ENCODE measurements at regions not wholly inside any gene's neighbourhood (a gene's known extent, or its start where the extent isn't known, plus 50 kb on each side); places are given as distances from the start of the nearest gene placed in this dataset.

GRCh38 chr6:166031275-166031674, 136.4 kb downstream of the TBXT start:
- no peaks in the 10 kb centered on the region for H3K9me3 ChIP-seq (ENCODE audit: low read length)
- TF ChIP-seq POLR2AphosphoS5 (IDR thresholded peaks at IDR 0.05) (no peak), CTCF (IDR thresholded peaks at IDR 0.05; ENCODE audit: poor library complexity, severe bottlenecking) (no peak), REST (IDR thresholded peaks at IDR 0.05; ENCODE audit: borderline replicate concordance) (no peak), SMC3 (conservative IDR thresholded peaks at IDR 0.05; ENCODE audit: poor library complexity) (no peak), EP300 (conservative IDR thresholded peaks at IDR 0.05; ENCODE audit: poor library complexity, severe bottlenecking) (no peak), MXI1 (conservative IDR thresholded peaks at IDR 0.05; ENCODE audit: poor library complexity, severe bottlenecking) (no peak), EZH2 (IDR thresholded peaks at IDR 0.05; ENCODE audit: borderline replicate concordance, insufficient read depth, low read length, poor library complexity, severe bottlenecking) (no peak), RAD21 (conservative IDR thresholded peaks at IDR 0.05) (no peak), TAF1 (IDR thresholded peaks at IDR 0.05; ENCODE audit: low read depth) (no peak)
- no peak overlapping the region for H3K9ac ChIP-seq (ENCODE audit: low read length)
- no peaks in the 10 kb centered on the region for H3K9me2 ChIP-seq (ENCODE audit: insufficient read depth, low read length)
- no peaks in the 10 kb centered on the region for H3K36me3 ChIP-seq (ENCODE audit: insufficient read depth, low read length)
- no peak overlapping the region for H3K4me3 ChIP-seq (ENCODE audit: low read length)
- H3K4me2 ChIP-seq (ENCODE audit: low read length), result no peak overlapping the region
- no peaks in the 10 kb centered on the region for H3K27me3 ChIP-seq (ENCODE audit: insufficient read depth, low read depth, low read length)
- no peak overlapping the region for H2AFZ ChIP-seq (ENCODE audit: low read depth, low read length)
- no peaks in the 10 kb centered on the region for H3F3A ChIP-seq (ENCODE audit: insufficient read depth, low read length, poor library complexity, severe bottlenecking)
- H3K79me2 ChIP-seq (replicated peaks; ENCODE audit: insufficient read depth, low read length), result no peaks in the 10 kb centered on the region
- H4K20me1 ChIP-seq (ENCODE audit: insufficient read depth), result no peaks in the 10 kb centered on the region
- H3K27ac ChIP-seq (ENCODE audit: low read length), result no peak overlapping the region

- Histone ChIP-seq H3K9ac (ENCODE audit: low read length) (no peak overlapping the region), H3K9me3 (ENCODE audit: low read length) (no peaks in the 10 kb centered on the region), H2AFZ (ENCODE audit: low read depth, low read length) (no peak overlapping the region), H4K20me1 (ENCODE audit: insufficient read depth) (no peaks in the 10 kb centered on the region), H3K79me2 (replicated peaks; ENCODE audit: insufficient read depth, low read length) (no peaks in the 10 kb centered on the region), H3K4me3 (ENCODE audit: low read length) (no peak overlapping the region), H3F3A (ENCODE audit: insufficient read depth, low read length, poor library complexity, severe bottlenecking) (no peaks in the 10 kb centered on the region), H3K27ac (ENCODE audit: low read length) (no peak overlapping the region), H3K9me2 (ENCODE audit: insufficient read depth, low read length) (no peaks in the 10 kb centered on the region), H3K27me3 (ENCODE audit: insufficient read depth, low read depth, low read length) (no peaks in the 10 kb centered on the region), H3K36me3 (ENCODE audit: insufficient read depth, low read length) (no peaks in the 10 kb centered on the region), H3K4me2 (ENCODE audit: low read length) (no peak overlapping the region)
- TF ChIP-seq POLR2AphosphoS5 (IDR thresholded peaks at IDR 0.05) (no peak), TAF1 (IDR thresholded peaks at IDR 0.05; ENCODE audit: low read depth) (no peak), EP300 (conservative IDR thresholded peaks at IDR 0.05; ENCODE audit: poor library complexity, severe bottlenecking) (no peak), CTCF (IDR thresholded peaks at IDR 0.05; ENCODE audit: poor library complexity, severe bottlenecking) (no peak), RAD21 (conservative IDR thresholded peaks at IDR 0.05) (no peak), MXI1 (conservative IDR thresholded peaks at IDR 0.05; ENCODE audit: poor library complexity, severe bottlenecking) (no peak), EZH2 (IDR thresholded peaks at IDR 0.05; ENCODE audit: borderline replicate concordance, insufficient read depth, low read length, poor library complexity, severe bottlenecking) (no peak), REST (IDR thresholded peaks at IDR 0.05; ENCODE audit: borderline replicate concordance) (no peak), SMC3 (conservative IDR thresholded peaks at IDR 0.05; ENCODE audit: poor library complexity) (no peak)
Measured at GRCh38 chr6:166029506-166029905, 138.1 kb downstream of the TBXT start.

Measured in neural cell (in vitro differentiated cells).